ENCODE measurements at regions not wholly inside any gene's neighbourhood (a gene's known extent, or its start where the extent isn't known, plus 50 kb on each side); places are given as distances from the start of the nearest gene placed in this dataset.

- Mint-ChIP-seq H3K27me3 (peaks cover 11% of the 10 kb centered on the region), H3K4me1 (no peaks in the 10 kb centered on the region), H3K9me3 (no peaks in the 10 kb centered on the region)
These were observed 77.2 kb downstream of the HIF1AN start for GRCh38 chr10:100612601-100613595.

GRCh38 chr10:100613846-100614245, 78.1 kb downstream of the HIF1AN start:
- no peaks in the 10 kb centered on the region for H3K4me1 Mint-ChIP-seq
- no peak overlapping the region for H3K27ac Mint-ChIP-seq
- no peak overlapping the region for H3K4me3 Mint-ChIP-seq
- no peaks in the 10 kb centered on the region for H3K36me3 Mint-ChIP-seq
- no peaks in the 10 kb centered on the region for H3K9me3 Mint-ChIP-seq
- peaks cover 13% of the 10 kb centered on the region for H3K27me3 Mint-ChIP-seq

More at GRCh38 chr10:100612601-100613595, 77.2 kb downstream of the HIF1AN start:
- H3K4me3 Mint-ChIP-seq: no peak overlapping the region
- H3K27ac Mint-ChIP-seq: no peak overlapping the region
- no peaks in the 10 kb centered on the region for H3K36me3 Mint-ChIP-seq

GRCh38 chr10:100614429-100615095, 78.8 kb downstream of the HIF1AN start:
- Mint-ChIP-seq H3K36me3 (no peaks in the 10 kb centered on the region), H3K4me3 (no peak overlapping the region), H3K27ac (no peak overlapping the region), H3K4me1 (no peaks in the 10 kb centered on the region), H3K9me3 (no peaks in the 10 kb centered on the region), H3K27me3 (peaks cover 16% of the 10 kb centered on the region)

DNA sequence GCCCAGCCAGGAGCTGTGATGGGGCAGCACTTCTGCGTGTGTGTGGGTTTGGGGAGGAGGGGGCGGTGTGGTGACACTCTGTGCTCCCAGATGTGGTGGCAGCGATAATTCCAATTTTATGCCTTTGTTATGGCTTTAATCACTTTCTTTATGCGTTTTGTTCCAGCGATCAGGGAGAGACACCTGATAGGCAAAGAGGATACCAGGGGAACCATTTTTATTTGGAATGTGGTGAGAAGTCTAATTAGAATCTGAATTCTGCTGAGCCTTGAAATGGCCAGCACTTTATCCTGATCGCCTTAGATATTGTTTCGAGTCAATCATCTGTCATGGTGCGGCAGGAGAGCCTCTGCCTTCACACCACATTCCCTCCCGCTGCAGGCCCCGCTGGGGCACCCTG, 79.5 kb downstream of the HIF1AN start:
- no peaks in the 10 kb centered on the region for H3K9me3 Mint-ChIP-seq
- no peak overlapping the region for H3K27ac Mint-ChIP-seq
- H3K4me3 Mint-ChIP-seq: no peak overlapping the region
- peaks cover 14% of the 10 kb centered on the region for H3K27me3 Mint-ChIP-seq
- H3K36me3 Mint-ChIP-seq: no peaks in the 10 kb centered on the region
- no peaks in the 10 kb centered on the region for H3K4me1 Mint-ChIP-seq

DNA sequence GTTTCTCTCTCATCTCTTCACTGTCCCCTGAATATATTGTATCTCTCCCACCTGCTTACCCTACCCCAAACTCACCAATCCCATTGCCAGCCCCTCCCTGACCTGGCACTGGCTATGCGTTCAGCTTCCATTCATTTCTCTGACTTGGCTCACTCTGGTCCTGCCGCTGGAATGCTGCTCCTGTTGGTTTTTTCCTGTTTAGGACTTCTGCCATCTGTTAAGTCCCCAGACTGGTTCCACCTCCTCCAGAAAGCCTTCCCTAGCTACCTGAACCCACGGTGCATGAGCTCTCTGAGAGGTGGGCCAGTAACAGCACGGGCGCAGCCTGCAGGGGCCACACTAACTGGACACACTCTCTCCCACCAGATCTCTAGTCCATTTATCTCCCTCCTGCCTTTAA, 80.2 kb downstream of the HIF1AN start:
- peaks cover 14% of the 10 kb centered on the region for H3K27me3 Mint-ChIP-seq
- H3K4me3 Mint-ChIP-seq: peak overlapping the region in 1 of 4 donors; percentile 46
- H3K27ac Mint-ChIP-seq: no peak overlapping the region
- no peaks in the 10 kb centered on the region for H3K36me3 Mint-ChIP-seq
- H3K9me3 Mint-ChIP-seq: no peaks in the 10 kb centered on the region
- H3K4me1 Mint-ChIP-seq: no peaks in the 10 kb centered on the region

- H3K36me3 Mint-ChIP-seq: peaks cover 3% of the 10 kb centered on the region
- H3K27ac Mint-ChIP-seq: no peak overlapping the region
- peaks cover 16% of the 10 kb centered on the region for H3K27me3 Mint-ChIP-seq
- H3K9me3 Mint-ChIP-seq: peaks cover 0 to 2% (median 0%) of the 10 kb centered on the region in 3 donors
- peaks cover 0 to 3% (median 2%) of the 10 kb centered on the region in 3 donors for H3K4me1 Mint-ChIP-seq
- H3K4me3 Mint-ChIP-seq: no peak overlapping the region
These were observed 82.4 kb downstream of the HIF1AN start for GRCh38 chr10:100618091-100618615.

DNA sequence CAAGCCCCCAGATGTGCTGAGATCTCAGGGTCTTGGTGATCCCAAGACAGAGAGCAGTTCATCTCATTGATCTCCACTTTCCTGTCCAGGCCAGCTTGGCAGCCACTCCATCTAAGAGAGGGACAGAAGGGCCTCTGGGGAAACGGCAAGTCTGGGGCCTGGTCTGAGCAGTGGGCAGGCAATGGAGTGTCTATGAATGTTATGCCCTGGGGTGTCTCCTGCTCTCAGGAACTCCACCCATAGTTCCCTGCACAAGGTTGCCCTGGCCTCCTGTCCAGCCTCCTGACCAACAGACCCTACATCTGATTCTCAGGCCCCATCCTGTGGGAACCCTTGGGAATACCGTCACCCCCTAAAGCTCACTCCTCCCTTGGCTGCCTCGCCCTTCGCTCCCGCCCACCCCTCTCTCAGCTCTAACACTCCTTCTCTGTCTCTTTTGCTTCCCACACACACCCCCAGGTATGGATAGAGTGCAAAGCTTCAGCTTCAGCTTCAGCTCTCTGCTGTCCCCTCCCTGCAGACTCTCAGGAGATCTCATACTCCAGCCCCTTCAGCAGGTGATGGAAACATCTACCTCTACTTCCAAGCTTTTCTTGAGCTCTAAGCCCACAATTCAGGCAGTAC, 83.0 kb downstream of the HIF1AN start:
- Mint-ChIP-seq H3K27ac (no peak overlapping the region), H3K4me1 (peaks cover 0 to 3% (median 2%) of the 10 kb centered on the region in 3 donors), H3K4me3 (no peak overlapping the region), H3K9me3 (peaks cover 0 to 2% (median 0%) of the 10 kb centered on the region in 3 donors), H3K27me3 (peaks cover 19% of the 10 kb centered on the region), H3K36me3 (peaks cover 3% of the 10 kb centered on the region)

DNA sequence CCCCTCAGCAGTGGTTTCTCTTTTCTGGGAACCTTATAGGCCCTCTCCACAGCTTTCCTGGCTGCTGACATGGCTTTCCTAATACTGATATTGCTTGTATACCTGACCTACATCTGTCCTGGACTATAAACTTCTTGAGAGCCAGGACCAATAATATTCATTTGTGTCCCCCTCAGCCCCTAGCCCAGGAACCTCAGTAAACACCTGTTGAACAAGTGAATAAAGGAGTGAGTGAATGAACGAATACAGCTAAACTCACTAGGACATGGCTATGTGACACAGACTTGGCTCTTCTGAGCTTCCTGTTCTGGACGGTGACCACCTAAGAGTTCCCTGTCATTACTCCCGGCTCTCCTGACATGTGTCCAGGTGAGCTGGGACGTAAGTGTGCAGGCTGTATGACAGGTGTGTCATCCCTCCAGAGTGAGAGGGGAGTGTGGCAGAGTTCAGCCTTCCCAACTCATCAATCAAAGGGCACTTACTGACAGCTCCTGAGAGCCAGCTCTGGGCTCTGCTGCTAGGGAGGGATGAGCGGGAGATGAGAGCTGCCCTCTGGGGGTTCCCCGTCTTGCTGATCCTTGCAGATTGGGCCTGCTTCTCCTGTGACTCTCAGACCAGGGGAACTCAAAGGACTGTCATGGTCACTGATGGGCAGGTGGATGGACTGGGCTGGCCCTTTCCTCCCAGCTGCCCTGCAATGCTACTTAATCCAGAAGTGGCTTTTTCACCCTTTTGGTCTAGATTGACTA, 84.5 kb downstream of the HIF1AN start:
- H3K36me3 Mint-ChIP-seq: peaks cover 3% of the 10 kb centered on the region
- H3K4me1 Mint-ChIP-seq: peaks cover 0 to 3% (median 2%) of the 10 kb centered on the region in 3 donors
- no peak overlapping the region for H3K27ac Mint-ChIP-seq
- H3K4me3 Mint-ChIP-seq: no peak overlapping the region
- peaks cover 23% of the 10 kb centered on the region for H3K27me3 Mint-ChIP-seq
- peaks cover 0 to 2% (median 0%) of the 10 kb centered on the region in 3 donors for H3K9me3 Mint-ChIP-seq

- peaks cover 0 to 2% (median 0%) of the 10 kb centered on the region in 3 donors for H3K9me3 Mint-ChIP-seq
- H3K4me3 Mint-ChIP-seq: no peak overlapping the region
These were observed 85.8 kb downstream of the HIF1AN start for GRCh38 chr10:100621360-100622205.

DNA sequence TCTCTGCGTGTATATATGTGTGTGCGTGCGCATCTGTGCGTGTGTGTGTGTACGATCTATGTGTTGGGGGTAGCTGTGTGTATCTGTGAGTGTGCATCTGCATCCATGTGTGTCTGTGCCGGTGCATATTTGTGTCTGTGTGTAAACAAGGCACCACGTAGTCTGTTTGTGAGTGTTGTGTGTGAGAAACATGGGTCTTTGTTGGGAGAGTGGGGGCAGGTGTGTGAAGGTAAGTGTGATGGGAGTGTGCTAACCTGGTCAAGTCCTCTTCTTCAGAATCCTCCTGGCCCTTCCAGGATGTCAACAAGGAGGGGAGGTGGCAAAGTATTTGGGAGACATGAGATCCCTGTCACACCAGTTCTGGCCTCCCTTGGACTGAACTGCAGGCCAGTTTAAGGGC, 87.2 kb downstream of the HIF1AN start:
- Mint-ChIP-seq H3K27ac (no peak overlapping the region), H3K4me3 (no peak overlapping the region), H3K27me3 (peaks cover 30% of the 10 kb centered on the region), H3K4me1 (peaks cover 0 to 3% (median 2%) of the 10 kb centered on the region in 3 donors), H3K36me3 (peaks cover 3% of the 10 kb centered on the region), H3K9me3 (peaks cover 0 to 2% (median 0%) of the 10 kb centered on the region in 3 donors)

More at GRCh38 chr10:100621360-100622205, 85.8 kb downstream of the HIF1AN start:
- Mint-ChIP-seq H3K27me3 (peaks cover 29% of the 10 kb centered on the region), H3K4me1 (peaks cover 0 to 3% (median 2%) of the 10 kb centered on the region in 3 donors), H3K36me3 (peaks cover 3% of the 10 kb centered on the region), H3K27ac (no peak overlapping the region)

GRCh38 chr10:100623521-100624230, 87.9 kb downstream of the HIF1AN start:
- H3K27me3 Mint-ChIP-seq: peaks cover 28% of the 10 kb centered on the region
- peaks cover 0 to 3% (median 2%) of the 10 kb centered on the region in 3 donors for H3K4me1 Mint-ChIP-seq
- H3K9me3 Mint-ChIP-seq: peaks cover 0 to 2% (median 0%) of the 10 kb centered on the region in 3 donors
- no peak overlapping the region for H3K27ac Mint-ChIP-seq
- H3K36me3 Mint-ChIP-seq: peaks cover 3% of the 10 kb centered on the region
- no peak overlapping the region for H3K4me3 Mint-ChIP-seq

DNA sequence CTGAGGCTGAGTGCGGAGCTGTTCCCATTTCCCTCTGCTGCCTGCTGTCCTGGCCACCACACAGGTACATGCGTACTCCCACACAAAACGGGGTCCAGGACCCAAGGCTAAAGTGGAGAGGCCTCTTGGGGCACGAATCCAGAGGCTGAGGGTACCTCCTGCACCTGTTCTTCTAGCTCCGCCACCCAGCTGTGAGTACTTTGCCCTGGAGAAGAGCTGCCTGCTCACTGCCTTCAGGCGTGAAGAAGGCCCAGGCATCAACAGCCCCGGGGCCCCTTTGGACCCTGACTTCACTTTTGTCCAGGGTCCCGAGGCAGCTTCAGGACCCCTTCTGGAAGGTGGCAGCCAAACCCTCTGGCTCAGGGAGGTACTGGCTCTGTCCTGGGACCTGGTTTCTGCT, 88.6 kb downstream of the HIF1AN start:
- H3K9me3 Mint-ChIP-seq: peaks cover 0 to 2% (median 0%) of the 10 kb centered on the region in 3 donors
- peaks cover 27% of the 10 kb centered on the region for H3K27me3 Mint-ChIP-seq
- H3K4me1 Mint-ChIP-seq: peaks cover 0 to 3% (median 2%) of the 10 kb centered on the region in 3 donors
- no peak overlapping the region for H3K4me3 Mint-ChIP-seq
- H3K27ac Mint-ChIP-seq: no peak overlapping the region
- peaks cover 3% of the 10 kb centered on the region for H3K36me3 Mint-ChIP-seq

DNA sequence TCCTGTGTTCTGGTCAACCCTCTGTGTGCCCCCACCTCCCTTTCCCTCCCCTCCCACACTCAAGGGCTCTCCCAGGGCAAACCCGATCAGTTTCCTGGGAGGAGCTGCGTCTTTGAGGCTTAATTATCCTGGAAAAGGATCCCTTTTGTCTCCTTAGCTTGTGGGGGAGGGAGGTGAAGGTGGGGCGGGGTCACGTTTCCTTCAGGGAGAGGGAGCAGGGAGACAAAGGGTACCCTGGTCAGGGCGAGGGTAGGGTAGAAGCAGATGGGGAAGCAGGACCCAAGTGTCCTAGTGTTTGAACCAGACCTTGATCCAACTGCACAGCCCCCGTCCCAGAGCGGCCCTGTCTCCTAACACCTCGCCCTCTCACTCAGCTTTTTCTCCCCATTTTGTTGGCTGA, 90.1 kb downstream of the HIF1AN start:
- Mint-ChIP-seq H3K4me1 (peaks cover 0 to 3% (median 2%) of the 10 kb centered on the region in 3 donors), H3K4me3 (no peak overlapping the region), H3K36me3 (peaks cover 3% of the 10 kb centered on the region), H3K27ac (no peak overlapping the region), H3K9me3 (peaks cover 0 to 2% (median 0%) of the 10 kb centered on the region in 3 donors), H3K27me3 (peaks cover 28% of the 10 kb centered on the region)

Measured in IgD-negative memory B cell (primary cell).